ENCODE measurements at regions not wholly inside any gene's neighbourhood (a gene's known extent, or its start where the extent isn't known, plus 50 kb on each side); places are given as distances from the start of the nearest gene placed in this dataset.

- no peak for DNase-seq (ENCODE audit: extremely low read depth, low read depth)
Observed at GRCh38 chr2:216916956-216917650, 57.2 kb upstream of the TNP1 start.

DNA sequence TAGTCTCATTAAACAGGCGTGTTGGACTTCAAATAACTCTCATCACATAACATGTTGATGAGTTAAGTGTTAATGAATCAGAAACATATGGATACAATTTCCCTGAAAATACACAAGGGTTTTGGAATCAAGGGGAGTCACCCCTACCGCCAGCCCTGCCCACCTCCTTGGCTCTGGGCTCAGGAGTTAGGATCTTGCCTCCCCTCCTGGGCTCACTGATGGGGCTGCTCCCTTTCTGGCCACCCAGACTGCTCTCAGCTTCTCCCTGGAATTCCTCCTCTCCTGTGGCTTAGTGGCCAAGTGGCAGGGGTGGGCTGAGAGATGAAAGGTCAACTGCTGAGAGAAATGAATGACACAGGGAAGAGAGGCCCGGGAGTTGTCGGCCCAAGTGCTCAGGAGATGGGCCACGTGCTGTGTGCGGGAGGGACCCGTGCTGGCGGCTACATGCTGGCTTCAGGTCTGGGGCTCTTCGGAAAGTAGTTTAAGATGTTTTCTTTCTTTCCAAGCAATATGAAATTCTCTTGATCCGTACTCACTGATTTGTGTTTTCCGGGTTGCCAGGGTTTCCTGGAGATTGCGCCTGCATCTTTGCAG, 55.8 kb upstream of the TNP1 start:
- DNase-seq (ENCODE audit: extremely low read depth, low read depth) = no peak

- DNase-seq (ENCODE audit: extremely low read depth, low read depth) = no peak
Observed at GRCh38 chr2:216914491-216914890, 54.6 kb upstream of the TNP1 start.

DNA sequence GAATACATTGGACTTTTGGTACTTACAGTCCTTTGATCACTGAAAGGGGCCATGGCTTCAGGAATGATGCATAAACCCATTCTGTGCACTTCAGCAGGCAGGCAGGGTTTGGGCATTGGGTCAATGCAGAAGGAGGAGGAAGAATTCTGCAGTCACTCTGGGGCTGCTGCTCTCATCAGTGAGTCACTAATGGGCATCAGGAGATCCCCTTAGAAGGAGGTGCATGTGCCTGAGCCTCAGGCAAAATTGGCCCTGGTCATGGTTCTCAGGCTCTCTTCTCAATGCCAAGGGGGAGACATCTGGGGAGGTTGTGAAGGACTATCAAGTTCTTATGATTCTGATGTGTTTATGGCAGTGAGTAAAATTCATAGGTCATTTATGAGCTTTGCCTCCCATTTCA, 52.0 kb upstream of the TNP1 start:
- DNase-seq (ENCODE audit: extremely low read depth, low read depth) = no peak

GRCh38 chr2:216911008-216911407, 51.1 kb upstream of the TNP1 start:
- DNase-seq (ENCODE audit: extremely low read depth, low read depth) = no peak

GRCh38 chr2:216909541-216910210, 49.8 kb upstream of the TNP1 start:
- DNase-seq (ENCODE audit: extremely low read depth, low read depth) = no peak

Small RNA genes lying in the stretch of these regions (small RNA-seq; reads per million reads assigned to genes)
- 0 reads per million in 2 experiments for gene RF01983
